ENCODE measurements at regions not wholly inside any gene's neighbourhood (a gene's known extent, or its start where the extent isn't known, plus 50 kb on each side); places are given as distances from the start of the nearest gene placed in this dataset.

DNA sequence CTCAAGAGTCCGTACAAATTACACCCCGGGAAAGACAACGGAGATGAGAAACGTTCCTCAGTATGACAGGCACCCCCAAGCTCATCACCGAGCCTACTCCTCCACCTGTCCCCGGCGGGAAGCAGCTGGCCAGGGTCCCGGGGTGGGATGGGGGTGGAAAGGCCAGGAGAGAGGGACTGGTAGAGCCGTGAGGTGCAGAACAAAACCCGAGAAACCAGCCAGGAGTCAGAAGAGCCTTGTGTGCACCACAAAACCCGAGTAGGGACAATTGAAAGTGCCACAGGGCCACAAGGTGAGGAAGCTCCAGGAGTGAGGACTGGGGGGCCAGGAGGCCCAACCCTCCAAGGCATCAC is 75.5 kb upstream of the SALL3 start (continued):
- TF ChIP-seq, protein P1, sequence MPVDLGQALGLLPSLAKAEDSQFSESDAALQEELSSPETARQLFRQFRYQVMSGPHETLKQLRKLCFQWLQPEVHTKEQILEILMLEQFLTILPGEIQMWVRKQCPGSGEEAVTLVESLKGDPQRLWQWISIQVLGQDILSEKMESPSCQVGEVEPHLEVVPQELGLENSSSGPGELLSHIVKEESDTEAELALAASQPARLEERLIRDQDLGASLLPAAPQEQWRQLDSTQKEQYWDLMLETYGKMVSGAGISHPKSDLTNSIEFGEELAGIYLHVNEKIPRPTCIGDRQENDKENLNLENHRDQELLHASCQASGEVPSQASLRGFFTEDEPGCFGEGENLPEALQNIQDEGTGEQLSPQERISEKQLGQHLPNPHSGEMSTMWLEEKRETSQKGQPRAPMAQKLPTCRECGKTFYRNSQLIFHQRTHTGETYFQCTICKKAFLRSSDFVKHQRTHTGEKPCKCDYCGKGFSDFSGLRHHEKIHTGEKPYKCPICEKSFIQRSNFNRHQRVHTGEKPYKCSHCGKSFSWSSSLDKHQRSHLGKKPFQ (CRISPR knock-in tag; IDR thresholded peaks at IDR 0.05; ENCODE audit: insufficient replicate concordance): no peak
- TF ChIP-seq HNF4A (CRISPR knock-in tag; IDR thresholded peaks at IDR 0.05) (no peak), CREB1 (IDR thresholded peaks at IDR 0.05) (no peak), CREB1 (CRISPR knock-in tag; IDR thresholded peaks at IDR 0.05) (no peak), SATB2 (CRISPR knock-in tag; IDR thresholded peaks at IDR 0.05) (no peak), ATAD3A (CRISPR knock-in tag; IDR thresholded peaks at IDR 0.05) (no peak)

DNA sequence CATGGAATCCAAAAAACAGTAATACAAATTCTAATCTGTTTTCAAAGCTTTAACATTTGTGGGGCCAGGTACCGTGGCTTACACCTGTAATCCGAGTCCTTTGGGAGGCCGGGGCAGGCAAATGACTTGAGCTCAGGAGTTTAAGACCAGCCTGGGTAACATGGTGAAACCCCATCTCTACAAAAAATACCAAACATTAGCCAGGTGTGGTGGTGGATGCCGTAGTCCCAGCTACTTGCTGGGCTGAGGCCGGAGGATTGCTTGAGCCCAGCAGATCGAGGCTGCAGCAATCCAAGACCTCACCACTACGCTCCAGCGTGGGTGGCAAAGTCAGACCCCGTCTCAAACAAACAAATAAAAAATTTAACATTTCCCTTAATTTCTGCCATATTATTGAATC is 74.3 kb upstream of the SALL3 start:
- H4K20me1 ChIP-seq (ENCODE audit: insufficient read depth, low read length): no peaks in the 10 kb centered on the region
- 15% methylated on average over 9 of the region's 9 CpGs for WGBS (ENCODE audit: low lambda C conversion rate)
- ATAC-seq (no peak), DNase-seq (ENCODE audit: low spot score) (no peak), FAIRE-seq (no peak)
- H3K9me3 ChIP-seq (ENCODE audit: low read length): no peaks in the 10 kb centered on the region
- no peak overlapping the region for H3K4me3 ChIP-seq (replicated peaks in 1 of 3; ENCODE audit: insufficient read depth in 1 of 3, low read depth in 2 of 3, low read length in 3 of 3)
- no peak overlapping the region for H2AFZ ChIP-seq (ENCODE audit: low read length)
- ChIA-PET POLR2A (no interaction called here), CTCF (ENCODE audit: low intra/inter-chr PET ratio, low total read pairs) (no interaction called here)
- TF ChIP-seq, protein P2, sequence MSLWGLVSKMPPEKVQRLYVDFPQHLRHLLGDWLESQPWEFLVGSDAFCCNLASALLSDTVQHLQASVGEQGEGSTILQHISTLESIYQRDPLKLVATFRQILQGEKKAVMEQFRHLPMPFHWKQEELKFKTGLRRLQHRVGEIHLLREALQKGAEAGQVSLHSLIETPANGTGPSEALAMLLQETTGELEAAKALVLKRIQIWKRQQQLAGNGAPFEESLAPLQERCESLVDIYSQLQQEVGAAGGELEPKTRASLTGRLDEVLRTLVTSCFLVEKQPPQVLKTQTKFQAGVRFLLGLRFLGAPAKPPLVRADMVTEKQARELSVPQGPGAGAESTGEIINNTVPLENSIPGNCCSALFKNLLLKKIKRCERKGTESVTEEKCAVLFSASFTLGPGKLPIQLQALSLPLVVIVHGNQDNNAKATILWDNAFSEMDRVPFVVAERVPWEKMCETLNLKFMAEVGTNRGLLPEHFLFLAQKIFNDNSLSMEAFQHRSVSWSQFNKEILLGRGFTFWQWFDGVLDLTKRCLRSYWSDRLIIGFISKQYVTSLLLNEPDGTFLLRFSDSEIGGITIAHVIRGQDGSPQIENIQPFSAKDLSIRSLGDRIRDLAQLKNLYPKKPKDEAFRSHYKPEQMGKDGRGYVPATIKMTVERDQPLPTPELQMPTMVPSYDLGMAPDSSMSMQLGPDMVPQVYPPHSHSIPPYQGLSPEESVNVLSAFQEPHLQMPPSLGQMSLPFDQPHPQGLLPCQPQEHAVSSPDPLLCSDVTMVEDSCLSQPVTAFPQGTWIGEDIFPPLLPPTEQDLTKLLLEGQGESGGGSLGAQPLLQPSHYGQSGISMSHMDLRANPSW (CRISPR knock-in tag; IDR thresholded peaks at IDR 0.05; ENCODE audit: borderline replicate concordance): no peak
- TF ChIP-seq CCAR2 (optimal IDR thresholded peaks at IDR 0.05; ENCODE audit: low read depth, low read length) (no peak), KLF16 (CRISPR knock-in tag; IDR thresholded peaks at IDR 0.05) (no peak), SP4 (CRISPR knock-in tag; IDR thresholded peaks at IDR 0.05) (no peak), ZSCAN31 (CRISPR knock-in tag; IDR thresholded peaks at IDR 0.05; ENCODE audit: low read depth) (no peak)
- TF ChIP-seq, protein P3, sequence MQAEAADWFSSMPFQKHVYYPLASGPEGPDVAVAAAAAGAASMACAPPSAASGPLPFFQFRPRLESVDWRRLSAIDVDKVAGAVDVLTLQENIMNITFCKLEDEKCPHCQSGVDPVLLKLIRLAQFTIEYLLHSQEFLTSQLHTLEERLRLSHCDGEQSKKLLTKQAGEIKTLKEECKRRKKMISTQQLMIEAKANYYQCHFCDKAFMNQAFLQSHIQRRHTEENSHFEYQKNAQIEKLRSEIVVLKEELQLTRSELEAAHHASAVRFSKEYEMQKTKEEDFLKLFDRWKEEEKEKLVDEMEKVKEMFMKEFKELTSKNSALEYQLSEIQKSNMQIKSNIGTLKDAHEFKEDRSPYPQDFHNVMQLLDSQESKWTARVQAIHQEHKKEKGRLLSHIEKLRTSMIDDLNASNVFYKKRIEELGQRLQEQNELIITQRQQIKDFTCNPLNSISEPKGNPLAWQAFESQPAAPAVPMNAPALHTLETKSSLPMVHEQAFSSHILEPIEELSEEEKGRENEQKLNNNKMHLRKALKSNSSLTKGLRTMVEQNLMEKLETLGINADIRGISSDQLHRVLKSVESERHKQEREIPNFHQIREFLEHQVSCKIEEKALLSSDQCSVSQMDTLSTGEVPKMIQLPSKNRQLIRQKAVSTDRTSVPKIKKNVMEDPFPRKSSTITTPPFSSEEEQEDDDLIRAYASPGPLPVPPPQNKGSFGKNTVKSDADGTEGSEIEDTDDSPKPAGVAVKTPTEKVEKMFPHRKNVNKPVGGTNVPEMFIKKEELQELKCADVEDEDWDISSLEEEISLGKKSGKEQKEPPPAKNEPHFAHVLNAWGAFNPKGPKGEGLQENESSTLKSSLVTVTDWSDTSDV (CRISPR knock-in tag; IDR thresholded peaks at IDR 0.05): no peak
- TF ChIP-seq, protein P4, sequence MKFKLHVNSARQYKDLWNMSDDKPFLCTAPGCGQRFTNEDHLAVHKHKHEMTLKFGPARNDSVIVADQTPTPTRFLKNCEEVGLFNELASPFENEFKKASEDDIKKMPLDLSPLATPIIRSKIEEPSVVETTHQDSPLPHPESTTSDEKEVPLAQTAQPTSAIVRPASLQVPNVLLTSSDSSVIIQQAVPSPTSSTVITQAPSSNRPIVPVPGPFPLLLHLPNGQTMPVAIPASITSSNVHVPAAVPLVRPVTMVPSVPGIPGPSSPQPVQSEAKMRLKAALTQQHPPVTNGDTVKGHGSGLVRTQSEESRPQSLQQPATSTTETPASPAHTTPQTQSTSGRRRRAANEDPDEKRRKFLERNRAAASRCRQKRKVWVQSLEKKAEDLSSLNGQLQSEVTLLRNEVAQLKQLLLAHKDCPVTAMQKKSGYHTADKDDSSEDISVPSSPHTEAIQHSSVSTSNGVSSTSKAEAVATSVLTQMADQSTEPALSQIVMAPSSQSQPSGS (CRISPR knock-in tag; IDR thresholded peaks at IDR 0.05): no peak
- in situ Hi-C loops (cut with HindIII; ENCODE audit: extremely low pct_ligation_motif_present, low pct_unique_long_range_greater_than_20kb): no loop called here
- H3K79me2 ChIP-seq (ENCODE audit: insufficient read depth, low read length): no peaks in the 10 kb centered on the region
- intact Hi-C loops (cut with micrococcal nuclease; ENCODE audit: unreplicated experiment): no loop called here
- H3K9ac ChIP-seq (ENCODE audit: insufficient read depth, low read depth, low read length): no peak overlapping the region
- BruUV-seq (replicated peaks): no TSS peak
- H3K4me1 ChIP-seq (ENCODE audit: insufficient read depth, low read length): no peaks in the 10 kb centered on the region
- no peak overlapping the region for H3K27ac ChIP-seq (ENCODE audit: extremely low read length, insufficient read depth, low read length)
- peaks cover 3 to 46% of the 10 kb centered on the region in 2 experiments for H3K27me3 ChIP-seq (ENCODE audit: control insufficient read depth in 1 of 2, insufficient read depth in 2 of 2, low read length in 2 of 2)
- H3K36me3 ChIP-seq (replicated peaks in 1 of 2; ENCODE audit: control insufficient read depth in 1 of 2, insufficient read depth in 2 of 2, low read length in 2 of 2): no peaks in the 10 kb centered on the region
- no peak overlapping the region for H3K4me2 ChIP-seq (ENCODE audit: low read depth, low read length)

Data from HepG2 (cell line).